DOHH2 (cell line): ENCODE measurements at regions not wholly inside any gene's neighbourhood (a gene's known extent, or its start where the extent isn't known, plus 50 kb on each side); places are given as distances from the start of the nearest gene placed in this dataset.

Source experiments
- EZH2phosphoT487 ChIP-seq: fragments of 200-600 bp; sonication (generic); IDR thresholded peaks from 2 replicates; pipeline ENCODE4 v1.6.1; 2017; ENCODE audit warnings: borderline replicate concordance, mild to moderate bottlenecking, antibody characterized with exemption, low read length, moderate library complexity, mixed read lengths
- TF ChIP-seq, protein P1 (sequence below): fragments of 200-600 bp; sonication (generic); IDR thresholded peaks from one replicate; pipeline ENCODE4 v1.5.1; 2014; ENCODE audit warnings: antibody characterized with exemption, mild to moderate bottlenecking, low read depth, low read length; ENCODE audit not compliant: poor library complexity, severe bottlenecking

DNA sequence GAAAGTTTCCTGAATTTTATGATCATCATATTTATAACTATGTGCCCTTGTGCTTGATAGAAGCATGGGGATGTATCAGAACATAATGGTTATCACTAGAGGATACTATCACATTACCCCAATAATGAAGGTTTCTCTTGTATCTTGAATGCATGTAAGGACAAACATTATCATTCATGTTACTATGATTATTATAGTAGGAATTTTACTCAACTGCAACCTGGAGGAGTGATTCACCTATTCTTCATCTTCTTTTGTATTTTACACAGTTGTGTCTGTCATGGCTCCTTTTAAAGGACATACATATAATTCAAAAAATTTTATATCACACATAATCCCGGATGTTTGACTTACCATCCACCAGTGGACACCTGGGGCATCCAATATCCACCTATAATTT, 143.8 kb upstream of the TMPRSS15 start:
- TF ChIP-seq, protein P1, sequence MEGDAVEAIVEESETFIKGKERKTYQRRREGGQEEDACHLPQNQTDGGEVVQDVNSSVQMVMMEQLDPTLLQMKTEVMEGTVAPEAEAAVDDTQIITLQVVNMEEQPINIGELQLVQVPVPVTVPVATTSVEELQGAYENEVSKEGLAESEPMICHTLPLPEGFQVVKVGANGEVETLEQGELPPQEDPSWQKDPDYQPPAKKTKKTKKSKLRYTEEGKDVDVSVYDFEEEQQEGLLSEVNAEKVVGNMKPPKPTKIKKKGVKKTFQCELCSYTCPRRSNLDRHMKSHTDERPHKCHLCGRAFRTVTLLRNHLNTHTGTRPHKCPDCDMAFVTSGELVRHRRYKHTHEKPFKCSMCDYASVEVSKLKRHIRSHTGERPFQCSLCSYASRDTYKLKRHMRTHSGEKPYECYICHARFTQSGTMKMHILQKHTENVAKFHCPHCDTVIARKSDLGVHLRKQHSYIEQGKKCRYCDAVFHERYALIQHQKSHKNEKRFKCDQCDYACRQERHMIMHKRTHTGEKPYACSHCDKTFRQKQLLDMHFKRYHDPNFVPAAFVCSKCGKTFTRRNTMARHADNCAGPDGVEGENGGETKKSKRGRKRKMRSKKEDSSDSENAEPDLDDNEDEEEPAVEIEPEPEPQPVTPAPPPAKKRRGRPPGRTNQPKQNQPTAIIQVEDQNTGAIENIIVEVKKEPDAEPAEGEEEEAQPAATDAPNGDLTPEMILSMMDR = no peak
- no peak for TF ChIP-seq EZH2phosphoT487
